Activated naive CD4-positive, alpha-beta T cell treated with anti-CD3 and anti-CD28 coated beads for 36 hours (primary cell): ENCODE measurements at regions not wholly inside any gene's neighbourhood (a gene's known extent, or its start where the extent isn't known, plus 50 kb on each side); places are given as distances from the start of the nearest gene placed in this dataset.
A peak's percentile ranks its signal among the peaks of the same experiment; 100 is the strongest.

Experiments
- CTCF ChIA-PET: fragments of 350-600 bp; sonication (Branson Sonifier 250); formaldehyde crosslinking; loops from one replicate; lab custom pipeline; 2021; ENCODE audit warnings: antibody characterized with exemption; lab: Charles Lee
- DNase-seq: peaks from one replicate; pipeline ENCODE4 v3.0.0-alpha.2; 2020
- H3K27ac Mint-ChIP-seq: one replicate; pipeline ENCODE4 v1.8.0; 2021; ENCODE audit warnings: mild to moderate bottlenecking, mixed read lengths
- H3K27me3 Mint-ChIP-seq: one replicate; pipeline ENCODE4 v1.8.0; 2021; ENCODE audit warnings: low read depth, mixed read lengths
- H3K36me3 Mint-ChIP-seq: one replicate; pipeline ENCODE4 v1.8.0; 2021; ENCODE audit warnings: low read depth, mixed read lengths
- H3K4me1 Mint-ChIP-seq: one replicate; pipeline ENCODE4 v1.8.0; 2021; ENCODE audit warnings: low read depth, mixed read lengths
- H3K4me3 Mint-ChIP-seq: one replicate; pipeline ENCODE4 v1.8.0; 2021; ENCODE audit warnings: mild to moderate bottlenecking, moderate library complexity, mixed read lengths
- H3K9me3 Mint-ChIP-seq: one replicate; pipeline ENCODE4 v1.8.0; 2021; ENCODE audit warnings: mixed read lengths
- intact Hi-C: fragments of 100-400 bp; cut with micrococcal nuclease; formaldehyde crosslinking; loops from one replicate; pipeline ENCODE4 v1.15.1; 2023

GRCh38 chr18:21928925-21929324, 188.3 kb downstream of the MIB1 start:
- CTCF ChIA-PET, result no interaction called here
- H3K4me1 Mint-ChIP-seq, result no peaks in the 10 kb centered on the region
- H3K4me3 Mint-ChIP-seq, result no peak overlapping the region
- no peaks in the 10 kb centered on the region for H3K9me3 Mint-ChIP-seq
- H3K27ac Mint-ChIP-seq, result no peak overlapping the region
- DNase-seq, result no peak
- intact Hi-C loops, result no loop called here
- no peaks in the 10 kb centered on the region for H3K36me3 Mint-ChIP-seq
- H3K27me3 Mint-ChIP-seq, result peaks cover 2% of the 10 kb centered on the region

- intact Hi-C loops, result no loop called here
- H3K36me3 Mint-ChIP-seq, result no peaks in the 10 kb centered on the region
- CTCF ChIA-PET, result no interaction called here
- peaks cover 2% of the 10 kb centered on the region for H3K27me3 Mint-ChIP-seq
- DNase-seq, result no peak
- no peaks in the 10 kb centered on the region for H3K9me3 Mint-ChIP-seq
- no peaks in the 10 kb centered on the region for H3K4me1 Mint-ChIP-seq
- no peak overlapping the region for H3K27ac Mint-ChIP-seq
- no peak overlapping the region for H3K4me3 Mint-ChIP-seq
These were observed 189.6 kb downstream of the MIB1 start for GRCh38 chr18:21930177-21930576.

- H3K9me3 Mint-ChIP-seq, result no peaks in the 10 kb centered on the region
- no peak overlapping the region for H3K4me3 Mint-ChIP-seq
- CTCF ChIA-PET, result no interaction called here
- no peak overlapping the region for H3K27ac Mint-ChIP-seq
- no peaks in the 10 kb centered on the region for H3K4me1 Mint-ChIP-seq
- H3K36me3 Mint-ChIP-seq, result no peaks in the 10 kb centered on the region
- intact Hi-C loops, result no loop called here
- DNase-seq, result no peak
- no peaks in the 10 kb centered on the region for H3K27me3 Mint-ChIP-seq
These were observed 193.6 kb downstream of the MIB1 start for GRCh38 chr18:21933931-21934765.

- H3K27ac Mint-ChIP-seq, result no peak overlapping the region
- intact Hi-C loops, result no loop called here
- DNase-seq, result no peak
These were observed 194.1 kb downstream of the MIB1 start for GRCh38 chr18:21934766-21935015.

GRCh38 chr18:21943456-21943855, 202.9 kb downstream of the MIB1 start:
- Mint-ChIP-seq H3K27me3 (peaks cover 7% of the 10 kb centered on the region), H3K9me3 (no peaks in the 10 kb centered on the region), H3K4me3 (no peak overlapping the region), H3K36me3 (no peaks in the 10 kb centered on the region), H3K4me1 (no peaks in the 10 kb centered on the region), H3K27ac (no peak overlapping the region)
- no peak for DNase-seq
- CTCF ChIA-PET, result no interaction called here
- intact Hi-C loops, result no loop called here

More at GRCh38 chr18:21934766-21935015, 194.1 kb downstream of the MIB1 start:
- CTCF ChIA-PET, result no interaction called here
- Mint-ChIP-seq H3K4me3 (no peak overlapping the region), H3K36me3 (no peaks in the 10 kb centered on the region), H3K9me3 (no peaks in the 10 kb centered on the region), H3K27me3 (no peaks in the 10 kb centered on the region), H3K4me1 (no peaks in the 10 kb centered on the region)

GRCh38 chr18:21949326-21950015, 208.9 kb downstream of the MIB1 start:
- intact Hi-C loops, result loop anchor here (10.0 kb wide), 1 partner anchor 125 kb away; no protein-coding TSS in a partner anchor
- H3K27ac Mint-ChIP-seq, result no peak overlapping the region
- no peaks in the 10 kb centered on the region for H3K4me1 Mint-ChIP-seq
- H3K27me3 Mint-ChIP-seq, result peaks cover 21% of the 10 kb centered on the region
- DNase-seq, result no peak
- no peaks in the 10 kb centered on the region for H3K9me3 Mint-ChIP-seq
- H3K36me3 Mint-ChIP-seq, result no peaks in the 10 kb centered on the region
- CTCF ChIA-PET, result no interaction called here
- no peak overlapping the region for H3K4me3 Mint-ChIP-seq

- no peaks in the 10 kb centered on the region for H3K36me3 Mint-ChIP-seq
- intact Hi-C loops, result loop anchor here (1.0 to 10.0 kb wide), 6 partner anchors 44 to 761 kb away; no protein-coding TSS in a partner anchor
- H3K9me3 Mint-ChIP-seq, result no peaks in the 10 kb centered on the region
- CTCF ChIA-PET, result interaction anchor here (0.6 to 1.5 kb wide), 10 partner anchors 11 to 778 kb away, joined by 3 to 8 read pairs (median 3); no protein-coding TSS in a partner anchor
- no peak overlapping the region for H3K27ac Mint-ChIP-seq
- H3K4me3 Mint-ChIP-seq, result no peak overlapping the region
- DNase-seq, result peak; percentile 86
- peaks cover 17% of the 10 kb centered on the region for H3K27me3 Mint-ChIP-seq
- H3K4me1 Mint-ChIP-seq, result no peaks in the 10 kb centered on the region
These were observed 213.4 kb upstream of the GATA6 start for GRCh38 chr18:21955757-21956652.

GRCh38 chr18:21958263-21958662, 211.1 kb upstream of the GATA6 start:
- DNase-seq, result no peak
- Mint-ChIP-seq H3K4me3 (no peak overlapping the region), H3K27ac (no peak overlapping the region), H3K9me3 (no peaks in the 10 kb centered on the region), H3K27me3 (peaks cover 13% of the 10 kb centered on the region), H3K36me3 (no peaks in the 10 kb centered on the region), H3K4me1 (no peaks in the 10 kb centered on the region)
- intact Hi-C loops, result loop anchor here (5.0 to 10.0 kb wide), 3 partner anchors 46 to 321 kb away; no protein-coding TSS in a partner anchor
- CTCF ChIA-PET, result interaction anchor here (1.0 kb wide), 1 partner anchor 54 kb away, joined by 3 read pairs; no protein-coding TSS in a partner anchor

GRCh38 chr18:21958707-21959450, 210.5 kb upstream of the GATA6 start:
- Mint-ChIP-seq H3K36me3 (no peaks in the 10 kb centered on the region), H3K9me3 (no peaks in the 10 kb centered on the region), H3K27ac (no peak overlapping the region), H3K4me1 (no peaks in the 10 kb centered on the region), H3K27me3 (peaks cover 10% of the 10 kb centered on the region), H3K4me3 (no peak overlapping the region)
- CTCF ChIA-PET, result interaction anchor here (0.6 to 1.0 kb wide), 3 partner anchors 43 to 327 kb away, joined by 3 to 4 read pairs (median 3); no protein-coding TSS in a partner anchor
- intact Hi-C loops, result loop anchor here (5.0 to 10.0 kb wide), 3 partner anchors 47 to 322 kb away; no protein-coding TSS in a partner anchor
- DNase-seq, result no peak

GRCh38 chr18:21960189-21960588, 209.2 kb upstream of the GATA6 start:
- CTCF ChIA-PET, result interaction anchor here (0.8 to 1.0 kb wide), 2 partner anchors 9 to 57 kb away, joined by 4 read pairs; no protein-coding TSS in a partner anchor
- intact Hi-C loops, result no loop called here
- no peaks in the 10 kb centered on the region for H3K4me1 Mint-ChIP-seq

GRCh38 chr18:21963336-21963735, 206.1 kb upstream of the GATA6 start:
- DNase-seq, result no peak
- intact Hi-C loops, result no loop called here
- no peaks in the 10 kb centered on the region for H3K9me3 Mint-ChIP-seq
- H3K4me1 Mint-ChIP-seq, result no peaks in the 10 kb centered on the region
- H3K27ac Mint-ChIP-seq, result no peak overlapping the region
- peaks cover 2% of the 10 kb centered on the region for H3K27me3 Mint-ChIP-seq
- no peaks in the 10 kb centered on the region for H3K36me3 Mint-ChIP-seq
- no peak overlapping the region for H3K4me3 Mint-ChIP-seq
- CTCF ChIA-PET, result interaction anchor here (0.6 kb wide), 1 partner anchor 71 kb away, joined by 3 read pairs; no protein-coding TSS in a partner anchor

More at GRCh38 chr18:21960189-21960588, 209.2 kb upstream of the GATA6 start:
- Mint-ChIP-seq H3K4me3 (no peak overlapping the region), H3K27me3 (peaks cover 8% of the 10 kb centered on the region), H3K36me3 (no peaks in the 10 kb centered on the region), H3K9me3 (no peaks in the 10 kb centered on the region), H3K27ac (no peak overlapping the region)
- no peak for DNase-seq
